Inflammatory macrophage treated with lipopolysaccharide for 4 hours (primary cell): ENCODE measurements at regions not wholly inside any gene's neighbourhood (a gene's known extent, or its start where the extent isn't known, plus 50 kb on each side); places are given as distances from the start of the nearest gene placed in this dataset.
A peak's percentile ranks its signal among the peaks of the same experiment; 100 is the strongest.
"Not testable (repeated sequence)": the region's sequence is repeated elsewhere in the genome, so short reads cannot be mapped to it uniquely, and the experiment has no call there.

ENCODE experiments used
- DNase-seq: peaks from one replicate; pipeline ENCODE4 v3.0.0-alpha.2; 2020

DNA sequence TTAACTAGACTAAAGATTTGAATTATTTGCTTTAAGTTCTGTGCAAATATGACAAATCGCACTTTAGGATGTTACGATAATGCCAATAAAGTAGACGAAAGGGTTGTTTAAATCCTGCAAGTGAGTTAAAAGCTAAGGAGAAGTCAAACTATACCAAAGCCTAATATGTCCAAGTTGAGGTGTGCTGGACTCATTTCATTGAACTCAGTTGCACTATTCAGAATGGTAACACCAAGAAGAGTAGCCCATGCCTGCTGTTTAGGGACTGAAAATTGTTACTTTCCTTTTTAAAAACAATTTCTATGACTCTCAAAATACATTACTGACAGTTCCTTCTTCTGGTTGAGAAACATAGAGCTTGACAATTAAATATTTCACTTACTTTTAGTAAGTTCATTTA lies 766.3 kb downstream of the DNAJB9 start:
- no peak for DNase-seq

- DNase-seq, result no peak
Measured at GRCh38 chr7:109336531-109336930, 766.9 kb downstream of the DNAJB9 start.

GRCh38 chr7:109343678-109344077 lies 774.0 kb downstream of the DNAJB9 start:
- peak; percentile 42 for DNase-seq

- DNase-seq, result no peak
Measured at GRCh38 chr7:109351493-109351892, 781.8 kb downstream of the DNAJB9 start.

- DNase-seq, result no peak
Measured at GRCh38 chr7:109354000-109354399, 784.3 kb downstream of the DNAJB9 start.

DNA sequence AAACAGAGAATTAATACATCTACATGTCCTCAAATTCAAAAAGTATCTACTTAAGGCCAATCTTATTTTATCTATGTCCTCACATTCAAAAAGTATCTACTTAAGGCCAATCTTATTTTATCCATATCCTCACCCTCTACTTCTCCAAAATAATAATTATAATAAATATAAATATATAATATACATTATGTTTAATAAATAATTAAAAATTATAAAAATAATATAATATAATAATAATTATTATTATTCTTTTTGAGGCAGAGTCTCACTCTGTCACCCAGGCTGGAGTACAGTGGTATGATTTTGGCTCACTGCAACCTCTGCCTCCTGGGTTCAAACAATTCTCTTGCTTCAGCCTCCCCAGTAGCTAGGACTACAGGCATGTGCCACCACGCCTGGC lies 784.9 kb downstream of the DNAJB9 start:
- no peak for DNase-seq

DNA sequence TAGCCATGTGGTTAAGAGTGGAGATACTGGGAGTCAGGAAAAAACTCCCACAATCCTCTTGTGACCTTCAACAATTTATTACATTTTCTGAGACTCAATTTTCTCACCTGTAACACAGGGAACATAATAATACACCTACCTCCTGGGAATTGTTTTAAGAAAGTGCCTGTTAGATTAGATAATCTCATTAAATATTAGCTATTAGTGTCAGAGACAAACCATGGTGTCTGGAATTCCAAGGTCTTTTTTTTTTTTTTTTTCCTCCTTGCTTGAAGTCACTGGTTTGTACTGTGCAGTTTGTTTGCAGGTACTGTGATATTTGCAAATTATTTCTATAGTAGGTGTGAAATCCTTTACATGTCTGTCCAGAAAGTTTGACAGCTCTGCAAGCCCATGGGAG lies 806.1 kb downstream of the DNAJB9 start:
- no peak for DNase-seq

DNA sequence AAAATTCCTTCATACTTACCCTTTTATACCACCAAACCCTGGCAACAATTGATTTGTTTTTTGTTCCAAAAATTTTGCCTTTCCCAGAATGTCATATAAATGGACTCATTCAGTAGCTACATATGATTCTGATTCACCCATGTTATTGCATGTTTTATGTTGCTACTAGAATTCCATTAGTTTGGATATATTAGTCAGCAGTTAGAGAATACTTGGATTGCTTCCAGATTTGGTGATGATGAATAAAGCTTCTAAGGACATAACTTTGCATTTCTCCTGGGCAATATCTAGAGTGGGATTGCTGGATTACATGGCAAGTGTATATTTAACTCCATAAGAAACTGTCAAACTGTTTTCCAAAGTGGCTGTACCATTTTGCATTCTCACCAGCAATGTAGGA lies 806.9 kb downstream of the DNAJB9 start:
- DNase-seq, result no peak

- no peak for DNase-seq
Measured at GRCh38 chr7:109377076-109377884, 807.6 kb downstream of the DNAJB9 start.

DNA sequence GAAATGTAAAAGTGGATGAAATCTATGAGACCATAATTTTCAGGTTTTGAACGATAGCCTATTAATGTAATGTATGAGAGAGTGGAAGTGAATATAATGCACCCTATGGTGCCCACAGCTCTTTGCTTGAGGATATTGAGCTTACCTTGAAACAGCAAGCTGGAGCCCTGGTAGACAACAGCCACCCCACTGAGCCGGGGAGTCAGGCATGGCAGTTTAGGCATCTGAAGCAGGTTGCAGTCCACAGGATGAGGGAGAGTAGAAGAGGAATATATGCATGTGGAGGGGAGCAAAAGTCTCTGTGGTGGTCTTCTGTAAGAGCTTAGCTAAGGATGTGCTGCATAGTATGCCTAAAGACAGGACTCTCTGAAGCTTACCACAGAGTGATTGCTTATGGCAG lies 817.3 kb downstream of the DNAJB9 start:
- no peak for DNase-seq

DNA sequence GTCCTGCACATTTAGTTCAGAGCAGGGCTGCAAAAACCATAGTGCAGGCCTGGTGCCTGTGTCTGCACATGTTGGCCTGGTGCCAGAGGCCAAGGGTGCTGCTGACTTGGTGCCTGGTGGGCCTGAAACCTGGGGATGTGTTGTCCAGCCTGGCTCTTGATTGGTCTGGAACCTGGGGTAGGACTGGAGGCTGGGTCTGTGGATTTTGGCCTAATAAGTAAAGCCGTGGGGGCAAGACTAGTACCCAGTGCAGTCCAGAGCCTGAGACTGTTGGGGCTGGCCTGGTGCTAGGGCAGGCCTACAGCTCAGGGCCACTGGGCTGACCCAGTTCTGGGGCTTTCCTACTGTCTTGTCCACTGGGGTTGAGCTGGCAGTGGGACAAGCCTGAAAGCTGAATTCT lies 817.9 kb downstream of the DNAJB9 start:
- DNase-seq, result no peak

- DNase-seq, result no peak
Measured at GRCh38 chr7:109391240-109391639, 821.6 kb downstream of the DNAJB9 start.

DNA sequence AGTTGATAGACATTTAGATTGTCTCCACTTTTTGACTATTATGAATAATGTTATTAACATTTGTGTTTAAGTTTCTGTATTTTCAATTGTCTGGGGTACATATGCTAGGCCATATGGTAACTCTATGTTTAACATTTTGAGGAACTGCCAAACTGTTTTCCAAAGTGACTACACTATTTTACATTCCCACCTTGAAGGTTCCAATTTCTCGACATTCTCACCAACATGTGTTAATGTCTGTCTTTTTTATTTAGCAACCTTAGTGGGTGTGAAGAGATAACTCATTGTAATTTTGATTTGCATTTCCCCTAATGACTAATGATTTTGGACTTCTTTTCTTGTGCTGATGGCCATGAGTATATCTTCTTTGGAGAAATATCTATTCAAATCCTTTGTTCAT lies 832.4 kb downstream of the DNAJB9 start:
- no peak for DNase-seq

DNA sequence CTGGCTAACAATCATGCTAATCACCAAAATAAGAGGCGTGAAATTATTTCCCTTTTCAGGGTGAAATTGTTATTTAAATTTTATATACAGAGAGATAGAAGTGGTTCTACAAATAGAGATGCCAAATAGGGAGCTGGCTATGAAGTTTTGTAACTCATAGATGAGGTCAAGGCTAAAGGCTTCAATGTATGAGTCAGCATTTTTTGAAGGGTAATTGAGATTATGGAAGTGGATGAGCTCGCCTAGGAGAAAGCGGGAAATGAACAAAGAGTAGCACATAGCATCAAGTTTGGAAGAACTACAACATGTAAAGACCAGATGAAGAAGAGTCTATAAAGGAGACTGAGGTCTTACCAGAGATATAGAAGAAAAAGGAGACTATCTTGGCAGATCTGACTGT lies 838.1 kb downstream of the DNAJB9 start:
- DNase-seq, result no peak

DNA sequence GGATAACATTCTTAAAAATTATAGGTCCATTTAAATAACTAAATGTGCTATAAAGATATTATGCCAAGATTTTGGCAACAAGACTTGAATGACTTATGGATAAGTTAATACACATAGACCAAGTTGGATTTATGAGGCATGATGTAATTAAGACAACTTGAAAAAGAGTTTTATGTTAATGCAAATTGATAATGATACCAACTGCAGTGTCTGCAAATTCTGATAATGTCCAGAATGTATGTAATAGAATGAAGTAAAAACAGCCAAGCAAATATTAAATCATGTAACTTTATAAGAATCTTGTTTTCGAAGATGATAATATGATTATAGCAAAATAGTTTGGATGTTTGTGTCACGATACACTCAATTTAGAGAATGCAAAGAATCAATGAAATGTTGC lies 868.3 kb downstream of the DNAJB9 start:
- no peak for DNase-seq

DNA sequence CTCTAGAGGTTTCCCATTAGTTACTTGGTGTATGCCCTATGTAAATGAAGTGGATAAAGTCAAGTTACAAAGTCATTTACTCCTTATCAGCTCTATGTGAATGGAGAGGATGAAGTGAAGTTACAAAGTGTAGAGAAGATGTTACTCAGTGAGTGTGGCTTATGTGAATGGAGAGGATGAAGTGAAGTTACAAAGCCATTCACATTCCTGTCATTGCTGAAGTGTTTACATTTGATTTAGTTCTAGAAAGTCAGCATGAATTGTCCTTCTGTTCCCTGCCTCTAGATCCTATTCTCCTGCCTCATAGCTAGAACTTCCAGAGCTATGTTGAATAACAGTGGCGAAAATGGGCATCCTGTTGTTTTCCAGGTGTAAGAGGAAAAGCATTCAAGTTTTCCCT lies 880.1 kb downstream of the DNAJB9 start:
- no peak for DNase-seq

DNA sequence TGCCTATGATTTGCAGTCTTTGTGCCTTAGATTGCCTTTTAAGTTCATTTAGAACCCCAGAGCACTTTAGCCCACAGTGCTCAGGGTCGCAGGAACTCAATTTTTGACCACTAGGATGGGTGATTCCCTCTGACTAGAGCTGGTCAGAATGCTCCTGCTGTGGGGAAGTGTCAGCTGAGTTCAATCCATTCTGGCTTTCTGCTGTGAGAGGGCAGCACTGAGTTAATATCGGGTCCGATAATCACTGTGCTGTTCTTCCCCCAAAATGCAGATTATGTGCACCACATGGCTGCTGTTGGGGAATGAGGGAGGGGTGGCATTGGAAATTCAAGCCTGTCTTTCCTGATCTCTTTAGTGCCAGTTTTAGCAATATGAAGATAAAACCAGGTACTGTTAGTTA lies 886.4 kb downstream of the DNAJB9 start:
- no peak for DNase-seq

- DNase-seq, result no peak
Measured at GRCh38 chr7:109460296-109460695, 890.6 kb downstream of the DNAJB9 start.

DNA sequence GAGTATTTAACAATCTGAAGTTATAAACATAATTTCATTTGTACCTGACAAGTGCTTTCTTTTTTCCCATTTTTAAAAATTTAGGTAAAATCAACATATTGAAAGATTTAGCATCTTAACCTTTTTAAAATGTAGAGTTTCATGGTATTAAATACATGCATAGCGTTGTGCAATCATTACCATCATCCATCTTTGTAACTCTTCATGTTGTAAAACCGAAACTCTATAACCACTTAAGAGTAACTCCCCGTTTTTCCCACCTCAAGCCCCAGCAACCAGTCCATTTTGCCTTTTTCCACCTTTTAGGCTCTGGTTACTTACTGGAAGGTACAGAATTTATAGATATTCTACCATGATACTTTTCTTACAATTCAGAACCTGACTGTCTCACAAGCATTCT lies 892.5 kb downstream of the DNAJB9 start:
- no peak for DNase-seq

DNA sequence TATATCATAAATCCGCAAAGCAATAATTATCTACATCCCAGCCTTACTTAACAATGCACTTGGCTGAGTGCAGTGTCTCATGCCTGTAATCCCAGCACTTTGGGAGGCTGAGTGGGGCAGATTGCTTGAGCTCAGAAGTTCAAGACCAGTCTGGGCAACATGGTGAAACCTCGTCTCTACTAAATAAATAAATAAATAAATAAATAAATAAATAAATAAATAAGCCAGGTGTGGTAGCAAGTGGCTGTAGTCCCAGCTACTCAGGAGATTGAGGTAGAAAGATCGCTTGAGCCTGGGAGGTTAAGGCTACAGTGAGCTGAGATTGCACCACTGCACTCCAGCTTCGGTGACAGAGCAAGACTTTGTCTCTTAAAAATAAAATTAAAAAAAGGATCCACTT lies 898.1 kb downstream of the DNAJB9 start:
- not testable (repeated sequence) for DNase-seq

GRCh38 chr7:109473172-109473571 lies 903.5 kb downstream of the DNAJB9 start:
- no peak for DNase-seq

- DNase-seq, result no peak
Measured at GRCh38 chr7:109476409-109476808, 906.7 kb downstream of the DNAJB9 start.

DNA sequence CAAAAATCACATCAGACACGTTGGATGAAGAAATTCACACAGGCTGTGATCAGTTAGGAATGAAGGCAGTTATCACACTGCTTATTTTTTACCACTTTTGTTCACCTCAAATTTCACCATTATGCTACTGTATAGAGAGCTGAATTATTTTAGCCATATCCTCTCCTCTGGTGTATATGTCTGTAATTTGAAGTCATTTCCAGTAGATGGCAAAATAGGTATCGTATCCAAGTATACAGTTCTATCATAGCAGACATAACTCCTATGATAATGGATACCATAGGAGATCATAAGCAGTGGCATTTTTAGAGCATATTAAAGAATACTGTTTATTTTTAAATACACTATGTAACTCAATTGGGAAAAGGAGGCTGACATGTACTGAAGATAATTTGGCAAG lies 909.7 kb downstream of the DNAJB9 start:
- no peak for DNase-seq

DNA sequence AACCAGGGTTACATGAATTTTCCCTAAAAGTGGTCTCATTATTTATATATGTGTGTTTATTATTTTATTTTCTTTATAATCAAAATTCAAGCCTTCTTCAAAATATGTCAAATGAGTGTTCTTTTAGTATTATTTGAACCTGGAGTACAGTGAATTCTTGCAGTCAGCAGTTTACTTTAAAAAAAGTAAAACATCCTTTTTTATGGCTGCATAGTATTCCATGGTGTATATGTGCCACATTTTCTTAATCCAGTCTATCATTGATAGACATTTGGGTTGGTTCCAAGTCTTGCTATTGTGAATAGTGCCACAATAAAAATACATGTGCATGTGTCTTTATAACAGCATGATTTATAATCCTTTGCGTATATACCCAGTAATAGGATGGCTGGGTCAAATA lies 920.9 kb downstream of the DNAJB9 start:
- not testable (repeated sequence) for DNase-seq

DNA sequence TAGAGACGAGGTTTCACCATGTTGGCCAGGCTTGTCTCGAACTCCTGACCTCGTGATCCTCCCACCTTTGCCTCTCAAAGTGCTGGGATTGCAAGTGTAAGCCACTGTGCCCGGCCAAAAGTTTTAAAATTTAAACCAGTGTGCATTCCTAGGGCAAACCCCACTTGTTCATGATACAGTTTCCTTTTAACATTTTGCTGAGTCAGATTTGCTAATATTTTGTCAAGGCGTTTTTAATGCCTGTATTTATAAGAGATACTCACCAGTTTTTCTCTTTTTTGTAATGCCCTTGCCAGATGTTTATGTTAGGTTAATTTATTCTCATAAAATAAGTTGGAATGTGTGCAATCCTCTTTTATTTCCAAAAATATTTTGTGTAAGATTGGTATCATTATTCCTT lies 927.4 kb downstream of the DNAJB9 start:
- no peak for DNase-seq
